ENCODE measurements at regions not wholly inside any gene's neighbourhood (a gene's known extent, or its start where the extent isn't known, plus 50 kb on each side); places are given as distances from the start of the nearest gene placed in this dataset.

GRCh38 chr14:53670701-53671100, 285.9 kb downstream of the BMP4 start:
- TF ChIP-seq CTCF (conservative IDR thresholded peaks at IDR 0.05; ENCODE audit: low read depth, low read length) (no peak), EZH2 (IDR thresholded peaks at IDR 0.05; ENCODE audit: low read length, unreplicated experiment) (no peak)

Data from PC-3 (cell line).